Erythroblast (primary cell): ENCODE measurements at regions not wholly inside any gene's neighbourhood (a gene's known extent, or its start where the extent isn't known, plus 50 kb on each side); places are given as distances from the start of the nearest gene placed in this dataset.

Experiments
- GATA1 ChIP-seq: IDR thresholded peaks from 2 replicates; pipeline ENCODE4 v1.6.1; 2011; ENCODE audit warnings: low read depth, mild to moderate bottlenecking, control low read depth, low read length, moderate library complexity
- POLR2A ChIP-seq: IDR thresholded peaks from 2 replicates; pipeline ENCODE4 v1.6.1; 2011; ENCODE audit warnings: mild to moderate bottlenecking, low read length

GRCh38 chr1:185434721-185435120, 117.7 kb upstream of the IVNS1ABP start:
- TF ChIP-seq POLR2A = no peak
- TF ChIP-seq GATA1 = no peak
